Effector memory CD8-positive, alpha-beta T cell (primary cell): ENCODE measurements at regions not wholly inside any gene's neighbourhood (a gene's known extent, or its start where the extent isn't known, plus 50 kb on each side); places are given as distances from the start of the nearest gene placed in this dataset.

ENCODE experiments used
- ATAC-seq: fragments of 150-1000 bp; cut with Tn5 transposase; replicated peaks from 2 replicates; pipeline ENCODE4 v1.10.0; 2021; ENCODE audit warnings: mild to moderate bottlenecking, moderate library complexity
- DNase-seq, 3 experiments: peaks; one replicate each; pipeline ENCODE4 v3.0.0; 2021
- H3K27ac Mint-ChIP-seq, 2 donors: one replicate each; pipeline ENCODE4 v1.8.0; 2022; ENCODE audit warnings: mild to moderate bottlenecking in 2 of 2, mixed read lengths in 2 of 2, moderate library complexity in 2 of 2
- H3K27me3 Mint-ChIP-seq, 2 donors: one replicate each; pipeline ENCODE4 v1.8.0; 2022; ENCODE audit warnings: mixed read lengths in 2 of 2
- H3K36me3 Mint-ChIP-seq: one replicate; pipeline ENCODE4 v1.8.0; 2022; ENCODE audit warnings: mild to moderate bottlenecking, moderate library complexity, mixed read lengths; ENCODE audit not compliant: insufficient read depth
- H3K4me1 Mint-ChIP-seq, 2 donors: one replicate each; pipeline ENCODE4 v1.8.0; 2022; ENCODE audit warnings: low read depth in 2 of 2, mixed read lengths in 2 of 2
- H3K4me3 Mint-ChIP-seq, 2 donors: one replicate each; pipeline ENCODE4 v1.8.0; 2022; ENCODE audit warnings: mild to moderate bottlenecking in 2 of 2, mixed read lengths in 2 of 2, moderate library complexity in 2 of 2
- H3K9me3 Mint-ChIP-seq, 2 donors: one replicate each; pipeline ENCODE4 v1.8.0; 2022; ENCODE audit warnings: mixed read lengths in 2 of 2

DNA sequence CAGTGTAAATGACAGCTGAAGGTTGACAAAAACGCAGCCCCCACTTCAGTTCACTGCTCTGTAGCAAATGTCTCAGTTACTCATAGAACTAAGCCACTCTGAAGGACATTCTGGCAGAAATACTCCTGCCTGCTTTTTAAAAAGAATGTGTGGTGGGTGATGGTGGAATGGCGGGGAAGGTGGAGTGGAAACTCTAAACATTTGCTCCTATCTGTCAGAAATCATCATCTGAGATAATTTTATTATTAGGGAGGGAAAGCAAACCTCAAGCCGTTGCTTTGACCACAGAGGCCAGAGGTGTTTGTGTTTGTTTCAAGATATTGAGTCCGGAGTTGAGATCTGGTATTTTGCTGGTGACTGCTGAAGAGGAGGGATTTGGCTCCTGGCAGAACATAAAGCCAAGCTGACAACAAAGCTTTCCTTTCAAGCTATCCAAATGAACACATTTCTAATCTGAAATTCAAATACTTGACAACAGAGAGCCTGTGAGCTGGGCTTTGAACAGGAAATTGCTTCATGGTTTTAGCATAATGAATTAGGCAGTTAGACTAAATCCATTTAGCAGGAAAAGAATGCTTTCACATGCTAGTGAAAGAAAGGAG is 362.7 kb downstream of the CSNK1G3 start:
- ATAC-seq, result no peak
- H3K27me3 Mint-ChIP-seq, result no peaks in the 10 kb centered on the region

DNA sequence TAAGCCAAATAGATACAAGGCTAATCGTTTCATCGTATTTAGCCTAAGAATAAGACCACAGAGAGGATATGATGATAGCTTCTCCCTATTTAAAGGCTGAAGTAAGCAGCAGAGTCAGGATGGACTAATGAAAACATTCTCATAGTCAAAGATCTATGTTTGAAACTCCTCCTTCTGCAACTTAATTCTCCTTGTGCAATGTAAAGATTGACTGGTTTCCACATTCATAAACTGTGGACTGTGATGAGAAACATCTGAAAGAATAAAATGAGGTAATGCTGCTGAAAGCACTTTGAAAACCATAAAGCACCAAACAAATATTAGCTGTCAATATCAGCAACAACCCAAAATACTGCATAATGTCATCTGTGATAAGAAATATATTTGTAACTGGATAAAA is 361.9 kb downstream of the CSNK1G3 start:
- no peaks in the 10 kb centered on the region for H3K36me3 Mint-ChIP-seq
- DNase-seq (no peak), ATAC-seq (no peak)
- H3K4me3 Mint-ChIP-seq, result no peak overlapping the region
- peaks cover 8 to 14% of the 10 kb centered on the region in 2 donors for H3K9me3 Mint-ChIP-seq
- H3K27me3 Mint-ChIP-seq, result no peaks in the 10 kb centered on the region
- H3K4me1 Mint-ChIP-seq, result no peaks in the 10 kb centered on the region
- H3K27ac Mint-ChIP-seq, result no peak overlapping the region

More for the DNA sequence above, 362.7 kb downstream of the CSNK1G3 start:
- DNase-seq, result no peak
- Mint-ChIP-seq H3K4me3 (no peak overlapping the region), H3K9me3 (peaks cover 8 to 15% of the 10 kb centered on the region in 2 donors), H3K36me3 (no peaks in the 10 kb centered on the region), H3K27ac (no peak overlapping the region), H3K4me1 (no peaks in the 10 kb centered on the region)

DNA sequence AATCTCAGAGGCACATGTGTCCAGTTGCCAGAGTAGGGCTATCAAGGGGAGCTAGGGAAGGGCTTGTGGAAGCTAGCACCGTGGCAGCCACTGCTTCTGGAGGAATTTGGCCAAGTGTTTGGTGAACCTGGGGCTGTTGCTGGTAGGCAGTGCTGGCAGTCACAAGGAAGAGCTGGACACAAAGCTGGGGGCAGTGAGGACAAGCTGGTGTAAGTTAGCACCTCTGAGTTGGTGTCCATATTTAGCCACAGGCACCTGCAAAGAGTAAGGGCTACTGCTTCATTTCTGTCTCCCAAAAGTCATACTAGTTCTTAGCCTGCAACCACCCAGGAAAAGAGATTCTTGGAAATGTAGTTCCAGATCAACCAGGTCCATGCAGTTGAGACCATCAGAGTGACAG is 359.4 kb downstream of the CSNK1G3 start:
- Mint-ChIP-seq H3K27ac (no peak overlapping the region), H3K4me3 (no peak overlapping the region), H3K9me3 (peaks cover 15% of the 10 kb centered on the region in 2 donors), H3K36me3 (no peaks in the 10 kb centered on the region), H3K27me3 (no peaks in the 10 kb centered on the region), H3K4me1 (no peaks in the 10 kb centered on the region)
- ATAC-seq, result no peak
- no peak for DNase-seq

DNA sequence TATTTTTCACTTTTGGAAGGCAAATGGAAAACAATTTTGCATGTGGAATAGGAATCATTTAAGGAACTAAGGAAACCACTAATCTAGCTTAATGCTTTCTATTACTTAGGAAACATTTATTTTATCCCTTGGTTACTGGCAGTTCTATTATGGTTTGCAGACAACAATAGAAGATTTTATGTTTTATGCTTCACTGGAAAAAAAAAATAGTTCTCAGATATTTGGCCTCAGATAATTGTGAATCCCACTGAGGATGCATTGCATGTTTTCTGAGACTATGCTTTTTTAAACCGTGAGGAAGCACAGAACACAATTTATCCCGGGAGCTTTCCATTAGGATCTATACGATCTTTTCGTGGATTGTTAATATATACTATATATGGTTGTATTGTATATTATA is 356.9 kb downstream of the CSNK1G3 start:
- Mint-ChIP-seq H3K27me3 (no peaks in the 10 kb centered on the region), H3K36me3 (no peaks in the 10 kb centered on the region), H3K27ac (no peak overlapping the region), H3K4me3 (no peak overlapping the region), H3K9me3 (peaks cover 14 to 15% of the 10 kb centered on the region in 2 donors), H3K4me1 (no peaks in the 10 kb centered on the region)
- DNase-seq (no peak), ATAC-seq (no peak)

DNA sequence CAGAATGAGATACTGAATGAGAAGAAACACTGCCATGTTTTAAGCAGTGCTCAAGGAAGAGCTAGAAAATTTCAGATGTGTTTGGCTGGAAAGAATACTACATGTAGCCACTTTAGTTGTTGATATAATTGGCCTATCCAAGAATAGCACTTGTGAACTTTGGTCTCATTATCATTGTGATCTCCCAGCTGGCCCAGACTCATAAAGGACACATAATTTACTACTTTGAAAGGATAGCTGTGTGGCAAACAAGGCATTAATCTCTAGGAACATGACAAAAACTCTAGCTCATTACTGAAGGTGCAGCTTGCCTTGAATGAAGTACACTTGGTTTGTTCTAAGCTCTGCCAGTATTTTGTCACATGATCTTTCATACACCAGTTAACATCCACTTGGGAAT is 356.3 kb downstream of the CSNK1G3 start:
- no peak overlapping the region for H3K27ac Mint-ChIP-seq
- H3K36me3 Mint-ChIP-seq, result no peaks in the 10 kb centered on the region
- H3K4me3 Mint-ChIP-seq, result no peak overlapping the region
- H3K9me3 Mint-ChIP-seq, result peaks cover 14 to 15% of the 10 kb centered on the region in 2 donors
- H3K4me1 Mint-ChIP-seq, result no peaks in the 10 kb centered on the region
- no peak for DNase-seq
- ATAC-seq, result no peak
- no peaks in the 10 kb centered on the region for H3K27me3 Mint-ChIP-seq

DNA sequence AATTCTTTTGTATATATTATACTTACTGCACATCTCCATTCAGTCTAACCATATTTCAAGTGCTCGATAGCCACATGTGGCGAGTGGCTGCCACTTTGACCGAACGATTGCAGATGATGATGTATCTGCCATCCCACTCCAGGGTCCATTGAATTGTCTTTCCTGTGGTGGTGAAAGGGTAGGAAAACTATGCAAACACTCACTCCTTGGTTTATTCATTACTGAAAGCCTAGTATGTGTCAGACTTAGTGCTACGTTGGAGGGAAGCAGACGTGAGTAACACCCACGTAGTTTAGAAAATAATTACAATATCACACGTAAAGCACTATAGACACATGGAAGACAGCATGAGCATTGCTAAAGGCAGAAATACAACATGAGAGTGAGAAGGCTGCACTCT is 353.7 kb downstream of the CSNK1G3 start:
- Mint-ChIP-seq H3K27ac (no peak overlapping the region), H3K4me3 (no peak overlapping the region), H3K9me3 (peaks cover 7% of the 10 kb centered on the region in 2 donors), H3K4me1 (no peaks in the 10 kb centered on the region), H3K27me3 (no peaks in the 10 kb centered on the region), H3K36me3 (no peaks in the 10 kb centered on the region)
- ATAC-seq (no peak), DNase-seq (no peak)

DNA sequence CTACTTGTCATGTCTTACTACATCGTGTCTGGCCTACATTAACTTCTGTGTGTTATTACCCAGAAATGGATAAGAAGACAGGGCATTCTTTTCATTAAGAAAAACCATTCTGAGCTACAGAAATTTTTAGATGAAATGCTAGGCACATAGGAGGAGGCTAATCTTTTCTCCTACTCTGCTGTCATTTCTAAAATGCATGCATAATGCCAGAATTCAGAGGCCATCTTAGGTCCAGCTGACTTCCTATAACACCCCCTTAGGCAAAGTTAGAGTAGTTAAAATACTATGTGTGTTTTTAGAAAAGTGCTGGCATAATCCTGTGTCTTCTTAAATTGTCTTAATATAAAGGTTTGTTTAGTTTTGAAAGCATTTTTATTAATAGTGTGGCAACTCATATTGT is 352.6 kb downstream of the CSNK1G3 start:
- ATAC-seq, result no peak

DNA sequence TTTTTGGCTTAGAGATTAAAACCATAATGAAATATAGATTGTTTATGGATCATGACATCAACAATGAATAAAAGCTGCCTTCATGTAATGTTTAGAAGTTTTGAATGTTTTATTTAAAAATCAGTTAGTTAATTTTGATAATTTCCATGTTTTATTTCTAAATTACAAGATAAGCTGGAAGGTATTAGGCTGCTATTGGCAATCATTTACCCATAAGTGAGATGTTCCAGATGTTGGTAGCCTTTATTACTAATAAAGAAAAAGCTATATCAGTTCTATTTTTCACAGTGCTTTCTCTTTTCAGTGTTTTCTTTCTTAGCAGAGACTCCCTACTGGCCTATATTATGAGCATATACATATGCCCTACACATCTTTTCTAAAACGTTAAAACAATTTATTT is 347.0 kb downstream of the CSNK1G3 start:
- Mint-ChIP-seq H3K27me3 (no peaks in the 10 kb centered on the region), H3K4me3 (no peak overlapping the region), H3K36me3 (no peaks in the 10 kb centered on the region), H3K27ac (no peak overlapping the region), H3K4me1 (no peaks in the 10 kb centered on the region), H3K9me3 (peaks cover 0 to 2% of the 10 kb centered on the region in 2 donors)
- ATAC-seq (no peak), DNase-seq (no peak)

More for the DNA sequence above, 352.6 kb downstream of the CSNK1G3 start:
- Mint-ChIP-seq H3K4me1 (no peaks in the 10 kb centered on the region), H3K36me3 (no peaks in the 10 kb centered on the region), H3K27me3 (no peaks in the 10 kb centered on the region), H3K27ac (no peak overlapping the region), H3K4me3 (no peak overlapping the region), H3K9me3 (peaks cover 6 to 7% of the 10 kb centered on the region in 2 donors)
- DNase-seq, result no peak

DNA sequence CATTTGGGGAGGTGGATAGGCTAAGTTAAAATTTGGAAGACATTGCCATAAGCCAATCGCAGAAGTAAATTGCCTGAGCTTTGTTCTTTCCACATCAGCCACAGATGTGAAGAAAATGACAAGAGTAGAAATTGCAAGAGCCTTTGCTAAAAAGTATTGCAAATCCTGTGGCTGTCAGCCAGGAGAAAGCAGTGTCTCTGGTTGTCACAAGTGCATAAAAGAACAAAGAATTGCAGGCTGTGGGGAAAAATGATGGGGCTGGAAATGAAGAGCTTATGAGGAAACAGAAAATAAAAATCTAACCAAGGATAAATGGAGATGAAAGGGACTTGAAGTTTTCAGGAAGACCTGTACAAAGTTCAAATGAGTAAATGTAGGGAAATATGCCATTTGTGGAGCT is 344.8 kb downstream of the CSNK1G3 start:
- no peaks in the 10 kb centered on the region for H3K36me3 Mint-ChIP-seq
- H3K4me1 Mint-ChIP-seq, result no peaks in the 10 kb centered on the region
- peaks cover 0 to 5% of the 10 kb centered on the region in 2 donors for H3K9me3 Mint-ChIP-seq
- no peaks in the 10 kb centered on the region for H3K27me3 Mint-ChIP-seq
- no peak overlapping the region for H3K4me3 Mint-ChIP-seq
- H3K27ac Mint-ChIP-seq, result no peak overlapping the region
- no peak for ATAC-seq
- DNase-seq, result no peak

DNA sequence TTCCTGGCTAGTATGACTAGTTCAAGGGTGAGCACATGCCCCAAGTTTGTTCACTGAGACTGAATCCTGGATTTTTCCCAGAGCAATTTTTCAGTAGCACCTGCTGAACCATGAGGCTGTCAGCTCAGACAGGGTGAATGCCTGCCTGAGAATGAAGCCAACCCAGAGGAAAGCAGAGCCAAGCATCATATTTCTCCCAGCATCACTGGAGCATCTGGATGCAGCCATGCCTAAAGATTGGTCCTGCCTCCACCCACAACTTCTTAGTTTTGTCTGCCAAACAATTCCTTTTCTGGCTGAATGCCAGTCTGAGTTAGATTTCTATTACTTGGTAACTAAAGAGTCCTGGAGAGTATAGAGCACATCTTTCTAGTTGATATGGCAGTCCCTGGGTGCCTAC is 343.6 kb downstream of the CSNK1G3 start:
- Mint-ChIP-seq H3K9me3 (peaks cover 0 to 7% of the 10 kb centered on the region in 2 donors), H3K27ac (no peak overlapping the region), H3K4me3 (no peak overlapping the region), H3K36me3 (no peaks in the 10 kb centered on the region), H3K27me3 (no peaks in the 10 kb centered on the region), H3K4me1 (no peaks in the 10 kb centered on the region)
- ATAC-seq (no peak), DNase-seq (no peak)

DNA sequence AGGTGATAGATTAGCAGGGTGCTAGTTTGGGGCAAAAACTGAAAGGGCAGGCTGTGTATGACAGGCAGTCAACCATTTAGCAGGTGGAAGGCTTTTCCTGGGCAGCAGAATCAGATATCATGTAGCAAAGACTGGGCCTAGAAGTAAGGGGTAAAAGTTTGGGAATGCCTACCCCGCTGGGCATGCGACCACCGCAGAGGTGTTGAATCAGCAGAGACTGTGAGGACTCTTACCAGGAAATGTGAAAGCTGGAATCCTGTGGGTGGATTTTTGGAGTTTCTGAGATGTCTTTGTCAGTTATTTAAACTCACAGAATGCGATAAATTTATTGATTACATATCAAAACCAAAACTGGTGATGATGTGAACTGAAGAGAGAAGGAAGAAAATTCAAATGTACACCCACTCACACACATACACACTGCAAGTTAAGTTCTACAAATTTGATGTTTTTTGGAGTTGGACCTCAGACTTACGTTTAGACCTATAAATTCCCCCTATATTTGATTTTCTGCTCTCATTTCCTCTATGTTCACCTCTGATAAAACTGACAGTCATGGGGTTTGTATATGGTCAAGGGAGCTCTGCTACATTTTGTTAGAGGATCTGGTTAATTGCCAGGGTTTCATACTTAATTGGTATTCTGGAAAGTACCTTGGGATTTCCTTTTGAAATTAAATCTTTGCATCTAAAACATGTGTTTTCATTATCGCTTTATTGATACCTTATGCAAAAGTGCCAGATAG is 333.6 kb downstream of the CSNK1G3 start:
- peaks cover 0 to 6% of the 10 kb centered on the region in 2 donors for H3K9me3 Mint-ChIP-seq
- H3K27ac Mint-ChIP-seq, result no peak overlapping the region
- no peak for DNase-seq
- H3K27me3 Mint-ChIP-seq, result no peaks in the 10 kb centered on the region
- H3K36me3 Mint-ChIP-seq, result no peaks in the 10 kb centered on the region
- H3K4me3 Mint-ChIP-seq, result no peak overlapping the region
- ATAC-seq, result no peak
- no peaks in the 10 kb centered on the region for H3K4me1 Mint-ChIP-seq

DNA sequence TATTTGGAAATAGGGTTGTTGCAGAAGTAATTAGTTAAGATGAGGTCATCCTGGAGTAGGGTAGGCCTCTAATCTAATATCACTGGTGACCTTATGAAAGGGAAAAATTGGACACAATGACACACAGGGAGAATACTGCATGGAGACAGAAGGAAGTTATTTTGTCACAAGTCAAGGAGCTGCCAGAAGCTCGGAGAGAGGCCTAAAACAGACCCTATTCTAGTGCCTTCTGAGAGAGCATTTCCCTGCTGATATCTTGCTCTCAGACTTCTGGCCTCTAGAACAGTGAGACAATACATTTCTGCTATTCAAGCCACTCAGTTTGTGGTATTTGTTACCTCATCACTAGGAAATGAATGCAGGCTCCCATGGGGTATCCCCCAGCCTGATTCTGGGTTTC is 332.9 kb downstream of the CSNK1G3 start:
- DNase-seq (no peak), ATAC-seq (no peak)
- Mint-ChIP-seq H3K9me3 (peaks cover 5 to 6% of the 10 kb centered on the region in 2 donors), H3K27ac (no peak overlapping the region), H3K36me3 (no peaks in the 10 kb centered on the region), H3K27me3 (no peaks in the 10 kb centered on the region), H3K4me3 (no peak overlapping the region), H3K4me1 (no peaks in the 10 kb centered on the region)

DNA sequence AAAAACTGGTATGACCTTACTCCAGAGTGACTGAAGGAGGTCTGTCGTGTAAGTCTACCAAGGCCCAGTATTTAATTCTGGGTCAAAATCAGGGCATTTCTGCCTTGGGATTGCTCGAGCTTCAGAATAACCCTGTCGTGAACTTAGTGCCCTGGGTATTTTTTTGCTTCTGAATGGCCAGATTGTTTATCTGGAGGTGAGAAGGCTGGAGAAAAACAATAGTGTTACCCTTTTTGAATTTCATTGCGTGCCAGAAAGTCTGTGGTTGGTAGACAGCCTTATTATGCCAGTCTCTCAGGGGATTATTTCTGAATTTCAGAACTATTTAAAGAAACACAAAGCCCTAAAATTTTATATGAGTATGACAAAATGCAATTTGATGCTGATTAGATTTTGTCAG is 323.4 kb downstream of the CSNK1G3 start:
- no peak overlapping the region for H3K4me3 Mint-ChIP-seq

DNA sequence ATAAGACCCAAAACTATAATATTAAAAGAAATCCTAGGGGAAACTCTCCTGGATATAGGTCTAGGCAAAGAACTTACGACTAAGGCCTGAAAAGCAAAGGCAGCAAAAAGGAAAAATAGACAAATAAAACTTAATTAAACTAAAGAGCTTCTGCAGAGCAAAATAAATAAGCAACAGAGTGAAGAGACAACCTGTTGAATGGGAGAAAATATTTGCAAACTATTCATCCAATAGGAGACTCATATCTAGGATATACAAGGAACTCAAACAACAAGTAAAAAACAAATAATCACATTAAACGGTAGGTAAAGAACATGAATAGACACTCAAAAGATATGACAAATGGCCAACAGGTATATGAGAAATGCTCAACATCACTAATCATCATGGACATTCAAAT is 318.6 kb downstream of the CSNK1G3 start:
- H3K27me3 Mint-ChIP-seq, result no peaks in the 10 kb centered on the region
- ATAC-seq, result no peak

More for the DNA sequence above, 323.4 kb downstream of the CSNK1G3 start:
- ATAC-seq (no peak), DNase-seq (no peak)
- H3K4me1 Mint-ChIP-seq, result no peaks in the 10 kb centered on the region
- H3K9me3 Mint-ChIP-seq, result peaks cover 5 to 29% of the 10 kb centered on the region in 2 donors
- H3K27ac Mint-ChIP-seq, result no peak overlapping the region
- no peaks in the 10 kb centered on the region for H3K27me3 Mint-ChIP-seq
- H3K36me3 Mint-ChIP-seq, result no peaks in the 10 kb centered on the region

More for the DNA sequence above, 318.6 kb downstream of the CSNK1G3 start:
- Mint-ChIP-seq H3K36me3 (no peaks in the 10 kb centered on the region), H3K9me3 (peaks cover 2 to 16% of the 10 kb centered on the region in 2 donors), H3K4me1 (no peaks in the 10 kb centered on the region), H3K27ac (no peak overlapping the region), H3K4me3 (no peak overlapping the region)
- no peak for DNase-seq
